MM.1S (cell line): ENCODE measurements at regions not wholly inside any gene's neighbourhood (a gene's known extent, or its start where the extent isn't known, plus 50 kb on each side); places are given as distances from the start of the nearest gene placed in this dataset.
A peak's percentile ranks its signal among the peaks of the same experiment; 100 is the strongest.

ENCODE experiments used
- DNase-seq: peaks from one replicate; pipeline ENCODE4 v3.0.0-alpha.2; 2015
- H2AFZ ChIP-seq: fragments of 300-600 bp; sonication (generic); 2 replicates; pipeline ENCODE4 v1.6.0; 2016; ENCODE audit warnings: antibody characterized with exemption, low read length
- H3F3A ChIP-seq: fragments of 300-600 bp; sonication (generic); 2 replicates; pipeline ENCODE4 v1.6.1; 2016; ENCODE audit warnings: mild to moderate bottlenecking, antibody characterized with exemption, low read length, moderate library complexity, mixed read lengths; ENCODE audit not compliant: insufficient read depth
- H3K27ac ChIP-seq: fragments of 300-600 bp; sonication (generic); 2 replicates; pipeline ENCODE4 v1.5.1; 2016; ENCODE audit warnings: mild to moderate bottlenecking, low read length
- H3K27me3 ChIP-seq: fragments of 300-600 bp; sonication (generic); replicated peaks from 2 replicates; pipeline ENCODE4 v1.6.0; 2016; ENCODE audit warnings: low read length; ENCODE audit not compliant: insufficient read depth
- H3K36me3 ChIP-seq: fragments of 300-600 bp; sonication (generic); replicated peaks from 2 replicates; pipeline ENCODE4 v1.6.1; 2016; ENCODE audit warnings: mild to moderate bottlenecking, low read length, mixed read lengths; ENCODE audit not compliant: insufficient read depth
- H3K4me1 ChIP-seq: fragments of 300-600 bp; sonication (generic); 2 replicates; pipeline ENCODE4 v1.6.1; 2016; ENCODE audit warnings: low read length, mixed read lengths
- H3K4me2 ChIP-seq: fragments of 300-600 bp; sonication (generic); 2 replicates; pipeline ENCODE4 v1.6.0; 2016; ENCODE audit warnings: low read depth, low read length
- H3K4me3 ChIP-seq: fragments of 300-600 bp; sonication (generic); 2 replicates; pipeline ENCODE4 v1.5.1; 2016; ENCODE audit warnings: low read length, mixed read lengths
- H3K79me2 ChIP-seq: fragments of 300-600 bp; sonication (generic); 2 replicates; pipeline ENCODE4 v1.6.1; 2016; ENCODE audit warnings: mixed run types, low read length, mixed read lengths
- H3K9ac ChIP-seq: fragments of 300-600 bp; sonication (generic); 2 replicates; pipeline ENCODE4 v1.6.1; 2016; ENCODE audit warnings: low read length, mixed read lengths
- H3K9me2 ChIP-seq: fragments of 300-600 bp; sonication (generic); replicated peaks from 2 replicates; pipeline ENCODE4 v1.6.1; 2016; ENCODE audit warnings: mild to moderate bottlenecking, low read length, mixed read lengths; ENCODE audit not compliant: insufficient read depth
- H3K9me3 ChIP-seq: fragments of 300-600 bp; sonication (generic); replicated peaks from 2 replicates; pipeline ENCODE4 v1.6.1; 2016; ENCODE audit warnings: mild to moderate bottlenecking, low read length, mixed read lengths; ENCODE audit not compliant: insufficient read depth
- H4K20me1 ChIP-seq: fragments of 300-600 bp; sonication (generic); 2 replicates; pipeline ENCODE4 v1.6.1; 2016; ENCODE audit warnings: mild to moderate bottlenecking, low read length, moderate library complexity, mixed read lengths; ENCODE audit not compliant: insufficient read depth
- CTCF ChIP-seq: fragments of 300-600 bp; sonication (generic); IDR thresholded peaks from 2 replicates; pipeline ENCODE4 v1.5.1; 2016; ENCODE audit warnings: antibody characterized with exemption, low read length, mixed read lengths
- EZH2 ChIP-seq: fragments of 300-600 bp; sonication (generic); optimal IDR thresholded peaks from 2 replicates; pipeline ENCODE3; 2017; ENCODE audit warnings: low read depth, mild to moderate bottlenecking, antibody characterized with exemption, low read length, mixed read lengths
- EZH2phosphoT487 ChIP-seq: fragments of 300-600 bp; sonication (generic); IDR thresholded peaks from 2 replicates; pipeline ENCODE4 v1.6.1; 2018; ENCODE audit warnings: antibody characterized with exemption, low read length

GRCh38 chr9:74321396-74321795 is 175.7 kb upstream of the RORB start:
- H3K9me3 ChIP-seq = no peaks in the 10 kb centered on the region
- TF ChIP-seq EZH2 = no peak
- TF ChIP-seq EZH2phosphoT487 = no peak
- no peak for TF ChIP-seq CTCF
- H2AFZ ChIP-seq = no peak overlapping the region
- no peaks in the 10 kb centered on the region for H3K36me3 ChIP-seq
- no peak overlapping the region for H3K4me3 ChIP-seq
- no peak overlapping the region for H3K9ac ChIP-seq
- H3K4me2 ChIP-seq = no peak overlapping the region
- no peak for DNase-seq
- H3K27ac ChIP-seq = no peak overlapping the region
- no peaks in the 10 kb centered on the region for H3K4me1 ChIP-seq
- H3K27me3 ChIP-seq = no peaks in the 10 kb centered on the region
- no peaks in the 10 kb centered on the region for H4K20me1 ChIP-seq
- no peaks in the 10 kb centered on the region for H3F3A ChIP-seq
- H3K79me2 ChIP-seq = no peaks in the 10 kb centered on the region
- H3K9me2 ChIP-seq = no peaks in the 10 kb centered on the region

- Histone ChIP-seq H4K20me1 (no peaks in the 10 kb centered on the region), H3K9ac (peak overlapping the region; percentile 0; the same call in 1 of the 2 replicates), H3K27me3 (no peaks in the 10 kb centered on the region), H3K4me2 (peak overlapping the region; percentile 50; the same call in 1 of the 2 replicates), H3K9me3 (no peaks in the 10 kb centered on the region), H3K27ac (no peak overlapping the region; the same call in 1 of the 2 replicates), H3K4me3 (peak overlapping the region; percentile 27; the same call in 1 of the 2 replicates), H3K36me3 (no peaks in the 10 kb centered on the region), H3K4me1 (no peaks in the 10 kb centered on the region), H3F3A (no peaks in the 10 kb centered on the region), H2AFZ (peak overlapping the region; percentile 51), H3K79me2 (no peaks in the 10 kb centered on the region), H3K9me2 (no peaks in the 10 kb centered on the region)
- TF ChIP-seq CTCF (no peak), EZH2phosphoT487 (no peak), EZH2 (no peak)
- DNase-seq = peak; percentile 34
Measured at GRCh38 chr9:74322661-74323314, 174.3 kb upstream of the RORB start.

GRCh38 chr9:74330487-74331214 is 166.5 kb upstream of the RORB start:
- no peaks in the 10 kb centered on the region for H3K9me3 ChIP-seq
- H3K9me2 ChIP-seq = no peaks in the 10 kb centered on the region
- H3K27ac ChIP-seq = no peak overlapping the region
- H2AFZ ChIP-seq = no peak overlapping the region
- no peak overlapping the region for H3K4me2 ChIP-seq
- H3K27me3 ChIP-seq = no peaks in the 10 kb centered on the region
- no peaks in the 10 kb centered on the region for H4K20me1 ChIP-seq
- H3F3A ChIP-seq = no peaks in the 10 kb centered on the region
- H3K36me3 ChIP-seq = no peaks in the 10 kb centered on the region
- DNase-seq = no peak
- no peak overlapping the region for H3K9ac ChIP-seq
- no peak overlapping the region for H3K4me3 ChIP-seq
- H3K79me2 ChIP-seq = no peaks in the 10 kb centered on the region
- peaks cover 27% of the 10 kb centered on the region for H3K4me1 ChIP-seq
- TF ChIP-seq EZH2phosphoT487 (no peak), CTCF (no peak), EZH2 (no peak)
